ENCODE measurements at regions not wholly inside any gene's neighbourhood (a gene's known extent, or its start where the extent isn't known, plus 50 kb on each side); places are given as distances from the start of the nearest gene placed in this dataset.

DNA sequence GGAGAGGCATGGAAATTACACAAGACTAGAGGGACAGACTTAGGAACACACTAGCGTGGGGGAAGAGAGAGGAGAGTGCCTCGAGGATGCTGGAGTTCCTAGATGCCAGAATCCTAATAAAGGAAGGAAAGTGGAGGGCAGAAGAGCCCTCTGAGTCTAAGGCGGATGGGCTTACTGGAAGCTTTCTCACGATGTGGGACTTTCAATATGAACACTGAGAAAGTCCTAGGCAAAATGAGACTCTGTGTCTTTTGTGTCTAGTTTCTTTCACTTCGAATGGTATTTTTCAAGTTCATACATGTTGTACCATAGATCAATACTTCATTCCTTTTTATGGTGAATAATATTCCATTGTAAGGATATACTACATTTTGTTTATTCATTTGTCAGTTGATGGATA, 239.4 kb downstream of the NSG2 start:
- H3K27ac ChIP-seq (ENCODE audit: low read length) = no peak overlapping the region
- DNase-seq (ENCODE audit: low read depth, low spot score) (no peak), ATAC-seq (no peak)
- CTCF ChIA-PET = no interaction called here
- H3K27me3 ChIP-seq (ENCODE audit: control insufficient read depth, insufficient read depth, low read length) = peaks cover 25% of the 10 kb centered on the region
- BruUV-seq (replicated peaks) = no TSS peak
- in situ Hi-C loops (cut with HindIII; ENCODE audit: low pct_unique_long_range_greater_than_20kb, low sequenced_read_pairs) (no loop called here), intact Hi-C loops (cut with micrococcal nuclease; ENCODE audit: unreplicated experiment) (no loop called here)
- TF ChIP-seq TCF7L2 (IDR thresholded peaks at IDR 0.05; ENCODE audit: low read depth, low read length) = no peak
- TF ChIP-seq, protein P1, sequence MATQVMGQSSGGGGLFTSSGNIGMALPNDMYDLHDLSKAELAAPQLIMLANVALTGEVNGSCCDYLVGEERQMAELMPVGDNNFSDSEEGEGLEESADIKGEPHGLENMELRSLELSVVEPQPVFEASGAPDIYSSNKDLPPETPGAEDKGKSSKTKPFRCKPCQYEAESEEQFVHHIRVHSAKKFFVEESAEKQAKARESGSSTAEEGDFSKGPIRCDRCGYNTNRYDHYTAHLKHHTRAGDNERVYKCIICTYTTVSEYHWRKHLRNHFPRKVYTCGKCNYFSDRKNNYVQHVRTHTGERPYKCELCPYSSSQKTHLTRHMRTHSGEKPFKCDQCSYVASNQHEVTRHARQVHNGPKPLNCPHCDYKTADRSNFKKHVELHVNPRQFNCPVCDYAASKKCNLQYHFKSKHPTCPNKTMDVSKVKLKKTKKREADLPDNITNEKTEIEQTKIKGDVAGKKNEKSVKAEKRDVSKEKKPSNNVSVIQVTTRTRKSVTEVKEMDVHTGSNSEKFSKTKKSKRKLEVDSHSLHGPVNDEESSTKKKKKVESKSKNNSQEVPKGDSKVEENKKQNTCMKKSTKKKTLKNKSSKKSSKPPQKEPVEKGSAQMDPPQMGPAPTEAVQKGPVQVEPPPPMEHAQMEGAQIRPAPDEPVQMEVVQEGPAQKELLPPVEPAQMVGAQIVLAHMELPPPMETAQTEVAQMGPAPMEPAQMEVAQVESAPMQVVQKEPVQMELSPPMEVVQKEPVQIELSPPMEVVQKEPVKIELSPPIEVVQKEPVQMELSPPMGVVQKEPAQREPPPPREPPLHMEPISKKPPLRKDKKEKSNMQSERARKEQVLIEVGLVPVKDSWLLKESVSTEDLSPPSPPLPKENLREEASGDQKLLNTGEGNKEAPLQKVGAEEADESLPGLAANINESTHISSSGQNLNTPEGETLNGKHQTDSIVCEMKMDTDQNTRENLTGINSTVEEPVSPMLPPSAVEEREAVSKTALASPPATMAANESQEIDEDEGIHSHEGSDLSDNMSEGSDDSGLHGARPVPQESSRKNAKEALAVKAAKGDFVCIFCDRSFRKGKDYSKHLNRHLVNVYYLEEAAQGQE (IDR thresholded peaks at IDR 0.05; ENCODE audit: insufficient read depth in 1 of 2, low read depth in 2 of 2, low read length in 1 of 2) = no peak
- no peak for TF ChIP-seq POLR2AphosphoS5 (IDR thresholded peaks at IDR 0.05; ENCODE audit: low read depth, low read length)
- TF ChIP-seq SIN3A (IDR thresholded peaks at IDR 0.05; ENCODE audit: borderline replicate concordance, insufficient read depth, low read depth, low read length) = no peak
- H3K4me3 ChIP-seq (ENCODE audit: low read depth in 2 of 2, low read length in 2 of 2) = no peak overlapping the region
- no peaks in the 10 kb centered on the region for H3K9me3 ChIP-seq (ENCODE audit: control insufficient read depth, insufficient read depth, low read depth, low read length)
- POLR2A ChIA-PET = no interaction called here
- H3K4me1 ChIP-seq (ENCODE audit: control insufficient read depth, insufficient read depth, low read length) = no peaks in the 10 kb centered on the region
- H3K36me3 ChIP-seq (ENCODE audit: control insufficient read depth, insufficient read depth, low read length) = no peaks in the 10 kb centered on the region

DNA sequence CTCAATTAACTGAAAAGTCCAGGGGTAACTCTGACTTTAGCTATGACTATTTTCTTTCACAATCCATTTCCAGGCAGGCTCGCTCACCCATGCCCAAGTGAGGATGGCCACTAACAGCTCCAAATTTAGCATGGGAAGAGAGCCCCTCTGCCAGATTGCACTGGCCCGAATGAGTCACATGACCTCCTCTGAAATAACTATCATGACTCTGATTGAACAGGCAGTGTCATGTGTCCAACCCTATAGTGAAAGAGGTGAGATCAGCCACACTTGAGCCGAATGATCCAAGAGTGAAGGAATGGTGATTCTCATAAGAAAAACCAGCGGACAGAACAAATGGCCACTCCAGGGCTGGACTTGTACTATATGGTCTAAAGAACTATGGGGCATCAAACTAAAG, 242.3 kb downstream of the NSG2 start:
- DNase-seq (ENCODE audit: low read depth, low spot score) (no peak), ATAC-seq (no peak)
- in situ Hi-C loops (cut with HindIII; ENCODE audit: low pct_unique_long_range_greater_than_20kb, low sequenced_read_pairs) = no loop called here
- no peaks in the 10 kb centered on the region for H3K36me3 ChIP-seq (ENCODE audit: control insufficient read depth, insufficient read depth, low read length)
- CTCF ChIA-PET = no interaction called here
- intact Hi-C loops (cut with micrococcal nuclease; ENCODE audit: unreplicated experiment) = no loop called here
- peaks cover 23% of the 10 kb centered on the region for H3K27me3 ChIP-seq (ENCODE audit: control insufficient read depth, insufficient read depth, low read length)
- no peaks in the 10 kb centered on the region for H3K9me3 ChIP-seq (ENCODE audit: control insufficient read depth, insufficient read depth, low read depth, low read length)
- H3K27ac ChIP-seq (ENCODE audit: low read length) = no peak overlapping the region
- no peak overlapping the region for H3K4me3 ChIP-seq (ENCODE audit: low read depth in 2 of 2, low read length in 2 of 2)
- no TSS peak for BruUV-seq (replicated peaks)
- H3K4me1 ChIP-seq (ENCODE audit: control insufficient read depth, insufficient read depth, low read length) = no peaks in the 10 kb centered on the region
- POLR2A ChIA-PET = no interaction called here
- TF ChIP-seq, protein P1 (IDR thresholded peaks at IDR 0.05; ENCODE audit: insufficient read depth in 1 of 2, low read depth in 2 of 2, low read length in 1 of 2) = no peak
- TF ChIP-seq TCF7L2 (IDR thresholded peaks at IDR 0.05; ENCODE audit: low read depth, low read length) = no peak
- no peak for TF ChIP-seq POLR2AphosphoS5 (IDR thresholded peaks at IDR 0.05; ENCODE audit: low read depth, low read length)
- TF ChIP-seq, protein P2, sequence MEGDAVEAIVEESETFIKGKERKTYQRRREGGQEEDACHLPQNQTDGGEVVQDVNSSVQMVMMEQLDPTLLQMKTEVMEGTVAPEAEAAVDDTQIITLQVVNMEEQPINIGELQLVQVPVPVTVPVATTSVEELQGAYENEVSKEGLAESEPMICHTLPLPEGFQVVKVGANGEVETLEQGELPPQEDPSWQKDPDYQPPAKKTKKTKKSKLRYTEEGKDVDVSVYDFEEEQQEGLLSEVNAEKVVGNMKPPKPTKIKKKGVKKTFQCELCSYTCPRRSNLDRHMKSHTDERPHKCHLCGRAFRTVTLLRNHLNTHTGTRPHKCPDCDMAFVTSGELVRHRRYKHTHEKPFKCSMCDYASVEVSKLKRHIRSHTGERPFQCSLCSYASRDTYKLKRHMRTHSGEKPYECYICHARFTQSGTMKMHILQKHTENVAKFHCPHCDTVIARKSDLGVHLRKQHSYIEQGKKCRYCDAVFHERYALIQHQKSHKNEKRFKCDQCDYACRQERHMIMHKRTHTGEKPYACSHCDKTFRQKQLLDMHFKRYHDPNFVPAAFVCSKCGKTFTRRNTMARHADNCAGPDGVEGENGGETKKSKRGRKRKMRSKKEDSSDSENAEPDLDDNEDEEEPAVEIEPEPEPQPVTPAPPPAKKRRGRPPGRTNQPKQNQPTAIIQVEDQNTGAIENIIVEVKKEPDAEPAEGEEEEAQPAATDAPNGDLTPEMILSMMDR (IDR thresholded peaks at IDR 0.05) = no peak
- no peak for TF ChIP-seq SIN3A (IDR thresholded peaks at IDR 0.05; ENCODE audit: borderline replicate concordance, insufficient read depth, low read depth, low read length)

Data from Panc1 (cell line).